ENCODE measurements at regions not wholly inside any gene's neighbourhood (a gene's known extent, or its start where the extent isn't known, plus 50 kb on each side); places are given as distances from the start of the nearest gene placed in this dataset.
A peak's percentile ranks its signal among the peaks of the same experiment; 100 is the strongest.

- peaks cover 7% of the 10 kb centered on the region; the same call in 1 of the 2 replicates for H3K4me1 ChIP-seq (ENCODE audit: insufficient read depth, low read length)
- H3K27ac ChIP-seq (ENCODE audit: low read length) = no peak overlapping the region
- no peaks in the 10 kb centered on the region for H3K36me3 ChIP-seq (ENCODE audit: insufficient read depth, low read depth, low read length)
- no peak overlapping the region for H3K4me3 ChIP-seq (ENCODE audit: low read length)
- no peak overlapping the region for H3K9ac ChIP-seq (ENCODE audit: low read depth, low read length)
- H3K27me3 ChIP-seq (ENCODE audit: insufficient read depth, low read length) = peaks cover 57% of the 10 kb centered on the region
- no peaks in the 10 kb centered on the region for H3K9me3 ChIP-seq (ENCODE audit: insufficient read depth, low read depth, low read length)
Measured at GRCh38 chr5:73314395-73315257, 134.0 kb downstream of the FOXD1 start.

GRCh38 chr5:73312872-73313510, 135.6 kb downstream of the FOXD1 start:
- Histone ChIP-seq H3K27ac (ENCODE audit: low read length) (no peak overlapping the region), H3K36me3 (ENCODE audit: insufficient read depth, low read depth, low read length) (no peaks in the 10 kb centered on the region), H3K9me3 (ENCODE audit: insufficient read depth, low read depth, low read length) (no peaks in the 10 kb centered on the region), H3K4me1 (ENCODE audit: insufficient read depth, low read length) (peaks cover 10% of the 10 kb centered on the region), H3K9ac (ENCODE audit: low read depth, low read length) (no peak overlapping the region), H3K4me3 (ENCODE audit: low read length) (no peak overlapping the region), H3K27me3 (ENCODE audit: insufficient read depth, low read length) (peaks cover 73% of the 10 kb centered on the region)

GRCh38 chr5:73312146-73312871, 136.3 kb downstream of the FOXD1 start:
- no peak overlapping the region for H3K27ac ChIP-seq (ENCODE audit: low read length)
- H3K9me3 ChIP-seq (ENCODE audit: insufficient read depth, low read depth, low read length) = no peaks in the 10 kb centered on the region
- H3K4me3 ChIP-seq (ENCODE audit: low read length) = peak overlapping the region; percentile 71; the same call in 1 of the 2 replicates
- peaks cover 80% of the 10 kb centered on the region for H3K27me3 ChIP-seq (ENCODE audit: insufficient read depth, low read length)
- H3K4me1 ChIP-seq (ENCODE audit: insufficient read depth, low read length) = peaks cover 11% of the 10 kb centered on the region
- no peak overlapping the region for H3K9ac ChIP-seq (ENCODE audit: low read depth, low read length)
- H3K36me3 ChIP-seq (ENCODE audit: insufficient read depth, low read depth, low read length) = no peaks in the 10 kb centered on the region

GRCh38 chr5:73311291-73312110, 137.1 kb downstream of the FOXD1 start:
- H3K4me3 ChIP-seq (ENCODE audit: low read length) = peak overlapping the region; percentile 71
- no peaks in the 10 kb centered on the region for H3K9me3 ChIP-seq (ENCODE audit: insufficient read depth, low read depth, low read length)
- no peak overlapping the region; the same call in 1 of the 2 replicates for H3K9ac ChIP-seq (ENCODE audit: low read depth, low read length)
- peaks cover 88% of the 10 kb centered on the region for H3K27me3 ChIP-seq (ENCODE audit: insufficient read depth, low read length)
- no peak overlapping the region for H3K27ac ChIP-seq (ENCODE audit: low read length)
- H3K4me1 ChIP-seq (ENCODE audit: insufficient read depth, low read length) = peaks cover 11% of the 10 kb centered on the region
- H3K36me3 ChIP-seq (ENCODE audit: insufficient read depth, low read depth, low read length) = no peaks in the 10 kb centered on the region

- Histone ChIP-seq H3K4me3 (ENCODE audit: low read length) (no peak overlapping the region), H3K4me1 (ENCODE audit: insufficient read depth, low read length) (peaks cover 11% of the 10 kb centered on the region), H3K9me3 (ENCODE audit: insufficient read depth, low read depth, low read length) (no peaks in the 10 kb centered on the region), H3K36me3 (ENCODE audit: insufficient read depth, low read depth, low read length) (no peaks in the 10 kb centered on the region), H3K27me3 (ENCODE audit: insufficient read depth, low read length) (peaks cover 100% of the 10 kb centered on the region), H3K27ac (ENCODE audit: low read length) (no peak overlapping the region), H3K9ac (ENCODE audit: low read depth, low read length) (no peak overlapping the region)
Measured at GRCh38 chr5:73307645-73308355, 134.8 kb downstream of the TMEM174 start.

GRCh38 chr5:73306741-73307275, 133.8 kb downstream of the TMEM174 start:
- no peak overlapping the region for H3K4me3 ChIP-seq (ENCODE audit: low read length)
- H3K9me3 ChIP-seq (ENCODE audit: insufficient read depth, low read depth, low read length) = no peaks in the 10 kb centered on the region
- H3K27me3 ChIP-seq (ENCODE audit: insufficient read depth, low read length) = peaks cover 100% of the 10 kb centered on the region

GRCh38 chr5:73306078-73306719, 133.2 kb downstream of the TMEM174 start:
- no peaks in the 10 kb centered on the region for H3K9me3 ChIP-seq (ENCODE audit: insufficient read depth, low read depth, low read length)
- no peak overlapping the region for H3K27ac ChIP-seq (ENCODE audit: low read length)
- H3K27me3 ChIP-seq (ENCODE audit: insufficient read depth, low read length) = peaks cover 100% of the 10 kb centered on the region
- peaks cover 5% of the 10 kb centered on the region; the same call in 1 of the 2 replicates for H3K4me1 ChIP-seq (ENCODE audit: insufficient read depth, low read length)
- no peak overlapping the region for H3K9ac ChIP-seq (ENCODE audit: low read depth, low read length)
- no peaks in the 10 kb centered on the region for H3K36me3 ChIP-seq (ENCODE audit: insufficient read depth, low read depth, low read length)
- no peak overlapping the region for H3K4me3 ChIP-seq (ENCODE audit: low read length)

More at GRCh38 chr5:73306741-73307275, 133.8 kb downstream of the TMEM174 start:
- no peak overlapping the region for H3K9ac ChIP-seq (ENCODE audit: low read depth, low read length)
- peaks cover 5% of the 10 kb centered on the region; the same call in 1 of the 2 replicates for H3K4me1 ChIP-seq (ENCODE audit: insufficient read depth, low read length)
- no peaks in the 10 kb centered on the region for H3K36me3 ChIP-seq (ENCODE audit: insufficient read depth, low read depth, low read length)
- H3K27ac ChIP-seq (ENCODE audit: low read length) = no peak overlapping the region

- H3K4me3 ChIP-seq (ENCODE audit: low read length) = no peak overlapping the region
- H3K9ac ChIP-seq (ENCODE audit: low read depth, low read length) = no peak overlapping the region
- peaks cover 100% of the 10 kb centered on the region for H3K27me3 ChIP-seq (ENCODE audit: insufficient read depth, low read length)
- H3K9me3 ChIP-seq (ENCODE audit: insufficient read depth, low read depth, low read length) = no peaks in the 10 kb centered on the region; the same call in 1 of the 2 replicates
- H3K36me3 ChIP-seq (ENCODE audit: insufficient read depth, low read depth, low read length) = no peaks in the 10 kb centered on the region
- peaks cover 5% of the 10 kb centered on the region; the same call in 1 of the 2 replicates for H3K4me1 ChIP-seq (ENCODE audit: insufficient read depth, low read length)
- H3K27ac ChIP-seq (ENCODE audit: low read length) = no peak overlapping the region
Measured at GRCh38 chr5:73305386-73305785, 132.4 kb downstream of the TMEM174 start.

- Histone ChIP-seq H3K27me3 (ENCODE audit: insufficient read depth, low read length) (peaks cover 100% of the 10 kb centered on the region), H3K9me3 (ENCODE audit: insufficient read depth, low read depth, low read length) (no peaks in the 10 kb centered on the region; the same call in 1 of the 2 replicates), H3K4me1 (ENCODE audit: insufficient read depth, low read length) (peaks cover 5% of the 10 kb centered on the region), H3K4me3 (ENCODE audit: low read length) (no peak overlapping the region), H3K27ac (ENCODE audit: low read length) (no peak overlapping the region), H3K36me3 (ENCODE audit: insufficient read depth, low read depth, low read length) (no peaks in the 10 kb centered on the region), H3K9ac (ENCODE audit: low read depth, low read length) (no peak overlapping the region)
Measured at GRCh38 chr5:73304381-73304780, 131.4 kb downstream of the TMEM174 start.

Data from iPS-20b (cell line).